Natural killer cell treated with Interleukin-12 subunit alpha and Interleukin-12 subunit beta and Interleukin-15 and Interleukin-18, amount 100 ng/mL, for 72 hours (primary cell): ENCODE measurements at regions not wholly inside any gene's neighbourhood (a gene's known extent, or its start where the extent isn't known, plus 50 kb on each side); places are given as distances from the start of the nearest gene placed in this dataset.
"Not testable (repeated sequence)": the region's sequence is repeated elsewhere in the genome, so short reads cannot be mapped to it uniquely, and the experiment has no call there.

Experiments used
- ATAC-seq, 2 donors: fragments of 150-1000 bp; cut with Tn5 transposase in 1 of 2; sonication (Bioruptor Pico), chemical (Tn5 transposase) in 1 of 2; 2 replicates each; pipeline ENCODE4 v1.10.0; 2021
- DNase-seq: peaks from one replicate; pipeline ENCODE4 v3.0.0; 2022; ENCODE audit warnings: low spot score
- H3K27ac Mint-ChIP-seq, 2 donors: 1 replicate in 1 of 2; 2 replicates in 1 of 2; pipeline ENCODE4 v1.8.0; 2022; ENCODE audit warnings: mixed read lengths in 2 of 2, mild to moderate bottlenecking in 1 of 2, moderate library complexity in 1 of 2
- H3K27me3 Mint-ChIP-seq, 2 donors: 1 replicate in 1 of 2; 2 replicates in 1 of 2; pipeline ENCODE4 v1.8.0; 2022; ENCODE audit warnings: mixed read lengths in 2 of 2
- H3K36me3 Mint-ChIP-seq: one replicate; pipeline ENCODE4 v1.8.0; 2022; ENCODE audit warnings: mixed read lengths
- H3K4me1 Mint-ChIP-seq, 2 donors: 1 replicate in 1 of 2; 2 replicates in 1 of 2; pipeline ENCODE4 v1.8.0; 2022; ENCODE audit warnings: low read depth in 2 of 2, mixed read lengths in 2 of 2, mild to moderate bottlenecking in 1 of 2
- H3K4me3 Mint-ChIP-seq: one replicate; pipeline ENCODE4 v1.8.0; 2022; ENCODE audit warnings: mixed read lengths
- H3K9me3 Mint-ChIP-seq: 2 replicates; pipeline ENCODE4 v1.8.0; 2022; ENCODE audit warnings: mixed read lengths

- no peak overlapping the region for H3K4me3 Mint-ChIP-seq
- H3K27ac Mint-ChIP-seq: no peak overlapping the region
- no peaks in the 10 kb centered on the region for H3K4me1 Mint-ChIP-seq
- ATAC-seq (no peak), DNase-seq (no peak)
- H3K9me3 Mint-ChIP-seq: peaks cover 6% of the 10 kb centered on the region
- no peaks in the 10 kb centered on the region for H3K36me3 Mint-ChIP-seq
- no peaks in the 10 kb centered on the region for H3K27me3 Mint-ChIP-seq
Measured at GRCh38 chr12:125519026-125519651, 453.9 kb downstream of the AACS start.

GRCh38 chr12:125525879-125526278, 460.6 kb downstream of the AACS start:
- Mint-ChIP-seq H3K27me3 (peaks cover 0 to 2% of the 10 kb centered on the region in 2 donors), H3K4me3 (no peak overlapping the region), H3K27ac (no peak overlapping the region), H3K9me3 (peaks cover 6% of the 10 kb centered on the region), H3K36me3 (no peaks in the 10 kb centered on the region), H3K4me1 (no peaks in the 10 kb centered on the region)
- DNase-seq: no peak
- ATAC-seq: peak; percentile 20 to 31

DNA sequence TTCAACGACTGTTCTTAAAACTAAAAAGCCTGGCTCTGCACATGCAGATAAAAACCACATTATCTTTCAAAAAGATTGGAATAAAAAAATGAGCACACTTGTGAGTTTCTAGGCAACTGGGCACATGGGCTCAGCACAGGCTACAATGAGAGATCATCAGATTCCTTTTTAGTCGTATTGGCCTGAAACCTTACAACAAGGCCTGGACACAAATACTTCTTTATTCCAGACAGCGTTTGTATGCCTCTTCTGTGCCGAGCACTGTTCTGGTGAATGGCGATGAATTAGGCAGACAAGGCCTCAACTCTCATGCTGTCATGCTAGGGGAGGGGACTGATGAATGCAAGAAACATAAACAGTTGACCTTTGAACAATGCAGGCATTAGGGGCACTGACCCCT, 463.0 kb downstream of the AACS start:
- DNase-seq (no peak), ATAC-seq (no peak)
- H3K27me3 Mint-ChIP-seq: peaks cover 0 to 2% of the 10 kb centered on the region in 2 donors
- no peaks in the 10 kb centered on the region for H3K36me3 Mint-ChIP-seq
- H3K4me3 Mint-ChIP-seq: no peak overlapping the region
- H3K4me1 Mint-ChIP-seq: no peaks in the 10 kb centered on the region
- no peak overlapping the region for H3K27ac Mint-ChIP-seq
- peaks cover 3% of the 10 kb centered on the region for H3K9me3 Mint-ChIP-seq

DNA sequence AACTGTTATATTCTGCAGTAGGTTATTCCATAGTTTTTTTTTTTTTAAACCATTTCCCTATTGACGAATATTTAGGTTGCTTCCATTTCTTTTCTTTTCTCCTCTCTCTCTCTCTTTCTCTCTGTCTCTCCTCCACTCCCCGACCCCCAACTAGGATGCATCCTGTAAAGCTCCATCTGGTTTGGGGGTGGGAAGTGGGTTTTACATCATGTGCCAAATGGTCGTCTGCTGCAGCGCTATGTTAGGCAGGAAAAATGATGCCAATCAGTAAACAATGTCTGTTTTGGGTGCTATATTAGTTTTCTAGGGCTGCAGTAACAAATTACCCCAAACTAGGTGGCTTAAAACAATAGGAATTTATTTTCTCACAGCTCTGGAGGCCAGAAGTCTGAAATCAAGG, 465.0 kb downstream of the AACS start:
- no peak for ATAC-seq
- DNase-seq: no peak
- Mint-ChIP-seq H3K4me1 (no peaks in the 10 kb centered on the region), H3K9me3 (no peaks in the 10 kb centered on the region), H3K27me3 (peaks cover 0 to 2% of the 10 kb centered on the region in 2 donors), H3K4me3 (no peak overlapping the region), H3K27ac (no peak overlapping the region), H3K36me3 (no peaks in the 10 kb centered on the region)

DNA sequence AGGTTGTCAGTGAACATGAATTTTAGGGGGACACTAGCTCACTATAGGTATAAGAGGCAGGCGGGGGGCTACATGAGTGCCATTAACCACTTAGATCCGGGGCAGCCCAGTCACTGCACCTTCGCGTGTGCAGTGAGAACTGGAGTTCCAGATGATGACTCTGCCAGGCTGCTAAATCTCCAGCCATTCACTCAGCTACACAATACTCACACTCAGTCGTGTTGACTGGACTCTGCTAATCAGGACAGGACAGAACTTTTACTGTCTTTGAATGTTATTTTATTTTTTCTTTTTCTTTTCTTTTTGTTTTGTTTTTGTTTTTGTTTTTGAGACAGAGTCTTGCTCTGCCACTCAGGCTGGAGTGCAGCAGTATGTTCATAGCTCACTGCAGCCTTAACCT, 465.6 kb downstream of the AACS start:
- Mint-ChIP-seq H3K4me1 (no peaks in the 10 kb centered on the region), H3K27ac (no peak overlapping the region), H3K4me3 (no peak overlapping the region), H3K9me3 (no peaks in the 10 kb centered on the region), H3K27me3 (peaks cover 0 to 2% of the 10 kb centered on the region in 2 donors), H3K36me3 (no peaks in the 10 kb centered on the region)
- ATAC-seq (no peak), DNase-seq (no peak)

DNA sequence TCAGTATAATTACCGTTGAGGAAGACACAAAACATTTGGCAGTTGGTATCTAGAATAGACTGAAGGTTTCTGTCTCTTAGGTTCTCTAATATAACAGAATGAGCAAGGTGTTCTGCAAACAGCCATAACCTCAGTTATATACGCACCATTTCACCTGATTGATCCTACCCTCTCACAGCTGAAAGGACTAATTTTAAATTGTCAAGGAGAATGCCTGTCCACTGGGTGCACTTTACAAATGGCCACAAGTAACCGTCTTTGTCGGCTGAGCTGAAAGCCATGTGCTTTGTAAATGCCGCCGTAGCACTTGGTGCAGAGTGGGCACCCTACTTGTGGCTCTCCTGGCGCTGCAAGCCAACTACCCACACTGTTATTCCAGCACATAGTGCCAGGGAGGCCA, 466.3 kb downstream of the AACS start:
- Mint-ChIP-seq H3K27ac (no peak overlapping the region), H3K4me3 (no peak overlapping the region), H3K36me3 (no peaks in the 10 kb centered on the region), H3K4me1 (no peaks in the 10 kb centered on the region), H3K9me3 (no peaks in the 10 kb centered on the region), H3K27me3 (peaks cover 0 to 2% of the 10 kb centered on the region in 2 donors)
- no peak for DNase-seq
- no peak for ATAC-seq

DNA sequence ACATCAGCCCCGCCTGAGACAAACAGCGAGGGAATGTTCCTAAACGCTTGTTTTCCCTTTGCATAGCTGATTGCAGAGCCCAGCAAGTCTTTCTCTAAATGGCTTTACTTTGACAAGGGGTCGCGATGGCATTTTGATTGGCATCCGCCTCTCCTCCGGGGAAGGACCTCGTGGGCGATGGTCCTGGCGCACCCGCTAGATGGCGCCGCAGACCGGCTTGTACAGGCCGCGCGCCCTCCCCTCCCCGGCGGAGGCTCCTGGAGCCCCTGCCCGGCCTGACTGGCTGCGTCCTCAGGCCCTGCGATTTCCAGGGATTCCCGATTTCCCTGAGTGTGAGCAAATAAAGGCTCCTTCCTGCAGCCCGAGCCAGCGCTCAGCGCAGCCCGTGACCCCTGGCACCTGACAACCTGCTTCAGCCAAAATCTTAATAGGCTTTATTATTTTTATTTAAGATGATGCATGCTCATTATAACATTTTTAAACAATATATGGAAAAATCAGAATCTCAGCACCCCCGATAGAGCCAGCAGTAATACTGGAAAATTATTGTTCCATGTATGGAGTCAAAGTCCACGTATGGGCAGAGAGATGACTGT, 468.3 kb downstream of the AACS start:
- peaks cover 0 to 2% of the 10 kb centered on the region in 2 donors for H3K27me3 Mint-ChIP-seq
- no peaks in the 10 kb centered on the region for H3K4me1 Mint-ChIP-seq
- no peaks in the 10 kb centered on the region for H3K9me3 Mint-ChIP-seq
- H3K4me3 Mint-ChIP-seq: no peak overlapping the region
- no peak overlapping the region for H3K27ac Mint-ChIP-seq
- DNase-seq (no peak), ATAC-seq (peak in 1 of 2 donors; percentile 20)
- no peaks in the 10 kb centered on the region for H3K36me3 Mint-ChIP-seq

- Mint-ChIP-seq H3K4me1 (no peaks in the 10 kb centered on the region), H3K36me3 (no peaks in the 10 kb centered on the region), H3K27me3 (peaks cover 0 to 19% of the 10 kb centered on the region in 2 donors), H3K9me3 (peaks cover 8% of the 10 kb centered on the region), H3K27ac (no peak overlapping the region), H3K4me3 (no peak overlapping the region)
- ATAC-seq (no peak), DNase-seq (no peak)
Measured at GRCh38 chr12:125538401-125539199, 473.4 kb downstream of the AACS start.

GRCh38 chr12:125540580-125541204, 475.5 kb downstream of the AACS start:
- ATAC-seq (no peak), DNase-seq (no peak)
- no peaks in the 10 kb centered on the region for H3K36me3 Mint-ChIP-seq
- H3K4me1 Mint-ChIP-seq: no peaks in the 10 kb centered on the region
- H3K9me3 Mint-ChIP-seq: peaks cover 8% of the 10 kb centered on the region
- H3K27ac Mint-ChIP-seq: no peak overlapping the region
- no peak overlapping the region for H3K4me3 Mint-ChIP-seq
- H3K27me3 Mint-ChIP-seq: peaks cover 0 to 19% of the 10 kb centered on the region in 2 donors

GRCh38 chr12:125544960-125545359, 479.7 kb downstream of the AACS start:
- H3K4me3 Mint-ChIP-seq: no peak overlapping the region
- DNase-seq: no peak
- H3K27ac Mint-ChIP-seq: no peak overlapping the region
- H3K9me3 Mint-ChIP-seq: peaks cover 4% of the 10 kb centered on the region
- H3K36me3 Mint-ChIP-seq: no peaks in the 10 kb centered on the region
- peaks cover 0 to 15% of the 10 kb centered on the region in 2 donors for H3K27me3 Mint-ChIP-seq
- H3K4me1 Mint-ChIP-seq: no peaks in the 10 kb centered on the region
- no peak for ATAC-seq

DNA sequence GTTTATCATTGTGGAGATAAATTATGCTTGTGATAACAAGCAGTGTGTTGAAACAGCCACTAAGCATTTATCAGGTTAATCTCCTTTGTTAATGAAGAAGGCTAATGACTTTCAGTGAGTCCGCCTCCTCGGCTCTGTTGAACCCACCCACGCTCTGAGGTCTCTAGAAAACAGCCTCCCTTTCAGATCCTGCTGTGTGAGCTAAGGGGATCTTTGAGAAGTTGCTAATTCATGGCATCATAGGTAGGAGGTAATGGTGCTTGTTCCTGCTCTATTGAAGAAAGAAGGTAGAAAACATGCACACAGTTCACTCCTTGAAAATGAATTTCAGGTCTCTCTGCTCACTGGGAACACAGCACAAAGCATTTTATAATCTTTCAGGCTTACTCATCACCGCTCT, 483.9 kb downstream of the AACS start:
- H3K27ac Mint-ChIP-seq: no peak overlapping the region
- no peak overlapping the region for H3K4me3 Mint-ChIP-seq
- ATAC-seq (no peak), DNase-seq (no peak)
- H3K36me3 Mint-ChIP-seq: no peaks in the 10 kb centered on the region
- no peaks in the 10 kb centered on the region for H3K4me1 Mint-ChIP-seq
- H3K27me3 Mint-ChIP-seq: peaks cover 0 to 8% of the 10 kb centered on the region in 2 donors
- no peaks in the 10 kb centered on the region for H3K9me3 Mint-ChIP-seq

- Mint-ChIP-seq H3K36me3 (no peaks in the 10 kb centered on the region), H3K4me1 (no peaks in the 10 kb centered on the region), H3K27ac (no peak overlapping the region), H3K9me3 (no peaks in the 10 kb centered on the region), H3K4me3 (no peak overlapping the region), H3K27me3 (peaks cover 0 to 8% of the 10 kb centered on the region in 2 donors)
- DNase-seq (no peak), ATAC-seq (no peak)
Measured at GRCh38 chr12:125549836-125550235, 484.6 kb downstream of the AACS start.

GRCh38 chr12:125552295-125552694, 487.1 kb downstream of the AACS start:
- Mint-ChIP-seq H3K27me3 (peaks cover 0 to 8% of the 10 kb centered on the region in 2 donors), H3K27ac (no peak overlapping the region), H3K4me3 (no peak overlapping the region), H3K9me3 (no peaks in the 10 kb centered on the region), H3K36me3 (no peaks in the 10 kb centered on the region), H3K4me1 (no peaks in the 10 kb centered on the region)
- ATAC-seq (no peak), DNase-seq (no peak)

DNA sequence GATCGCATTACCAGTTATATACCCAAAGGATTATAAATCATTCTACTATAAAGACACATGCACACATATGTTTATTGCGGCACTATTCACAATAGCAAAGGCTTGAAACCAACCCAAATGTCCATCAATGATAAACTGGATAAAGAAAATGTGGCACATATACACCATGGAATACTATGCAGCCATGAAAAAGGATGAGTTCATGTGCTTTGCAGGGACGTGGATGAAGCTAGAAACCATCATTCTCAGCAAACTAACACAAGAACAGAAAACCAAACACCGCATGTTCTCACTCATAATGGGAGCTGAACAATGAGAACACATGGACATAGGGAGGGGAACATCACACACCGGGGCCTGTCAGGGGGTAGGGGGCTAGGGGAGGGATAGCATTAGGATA, 495.8 kb downstream of the AACS start:
- not testable (repeated sequence) for ATAC-seq, DNase-seq, H3K4me1 Mint-ChIP-seq, H3K27ac Mint-ChIP-seq, H3K36me3 Mint-ChIP-seq, H3K9me3 Mint-ChIP-seq, H3K4me3 Mint-ChIP-seq, H3K27me3 Mint-ChIP-seq
